ENCODE measurements at regions not wholly inside any gene's neighbourhood (a gene's known extent, or its start where the extent isn't known, plus 50 kb on each side); places are given as distances from the start of the nearest gene placed in this dataset.
A peak's percentile ranks its signal among the peaks of the same experiment; 100 is the strongest.

DNA sequence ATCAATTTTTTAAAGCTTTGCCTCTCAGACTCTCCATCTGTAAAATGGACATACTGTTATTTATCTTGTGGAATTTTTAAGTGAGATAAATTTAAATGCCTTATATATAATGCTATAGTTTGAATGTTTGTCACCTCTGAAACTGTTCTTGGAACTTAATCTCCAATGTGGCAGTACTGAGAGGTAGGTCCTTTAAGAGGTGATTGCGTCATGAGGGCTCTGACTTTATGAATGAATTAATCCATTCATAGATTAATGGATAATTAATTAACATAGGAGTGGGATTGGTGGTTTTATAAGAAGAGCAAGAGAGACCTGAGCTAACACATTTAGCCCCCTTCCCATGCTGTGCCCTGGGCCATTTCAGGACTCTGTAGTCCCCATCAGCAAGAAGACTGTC, 326.3 kb upstream of the TSHZ2 start:
- Mint-ChIP-seq H3K4me1 (no peaks in the 10 kb centered on the region), H3K36me3 (no peaks in the 10 kb centered on the region), H3K27ac (no peak overlapping the region), H3K9me3 (peaks cover 4% of the 10 kb centered on the region), H3K4me3 (no peak overlapping the region), H3K27me3 (no peaks in the 10 kb centered on the region)
- ATAC-seq: no peak

DNA sequence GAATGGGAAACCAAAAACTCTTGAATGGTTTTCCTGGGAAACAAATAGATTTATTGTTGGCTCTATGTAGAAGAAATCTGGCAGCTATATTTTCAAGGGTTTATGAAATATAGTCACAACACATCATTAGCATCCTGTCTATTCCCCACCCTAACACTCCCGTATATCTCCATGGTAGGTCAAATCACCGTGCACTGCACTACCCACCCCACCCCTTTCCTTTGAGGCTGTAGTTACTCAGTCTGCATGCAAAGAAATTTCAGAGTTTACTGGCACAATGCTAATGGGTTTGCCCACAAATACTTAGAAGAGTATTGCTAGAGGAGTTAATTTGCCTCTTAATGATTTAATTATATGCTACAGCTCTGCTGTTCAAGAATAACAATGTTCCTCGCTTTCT, 329.1 kb upstream of the TSHZ2 start:
- Mint-ChIP-seq H3K27me3 (no peaks in the 10 kb centered on the region), H3K4me3 (no peak overlapping the region), H3K9me3 (peaks cover 8% of the 10 kb centered on the region), H3K27ac (no peak overlapping the region), H3K36me3 (no peaks in the 10 kb centered on the region), H3K4me1 (no peaks in the 10 kb centered on the region)
- no peak for ATAC-seq

DNA sequence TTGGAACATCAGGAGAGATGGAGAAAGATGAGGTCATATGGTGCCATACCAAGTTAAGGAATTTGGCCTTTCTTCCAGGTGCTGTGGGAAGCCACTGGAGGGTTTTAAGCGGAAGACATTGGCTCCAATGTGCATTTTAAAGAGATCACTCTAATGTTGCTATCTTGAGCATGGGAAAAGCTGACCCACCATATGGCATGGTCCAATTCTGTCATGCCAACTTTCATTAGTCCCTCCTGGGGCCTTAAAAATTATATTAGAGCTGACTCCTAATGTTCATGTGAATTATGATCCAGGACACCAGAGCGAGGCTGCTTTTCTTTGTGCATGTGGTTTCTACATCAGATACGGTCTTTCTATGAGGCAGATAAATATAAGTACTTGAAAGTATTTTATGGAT, 335.0 kb upstream of the TSHZ2 start:
- Mint-ChIP-seq H3K4me1 (no peaks in the 10 kb centered on the region), H3K27me3 (no peaks in the 10 kb centered on the region), H3K27ac (no peak overlapping the region), H3K9me3 (peaks cover 8% of the 10 kb centered on the region), H3K4me3 (no peak overlapping the region), H3K36me3 (no peaks in the 10 kb centered on the region)
- ATAC-seq: no peak

GRCh38 chr20:52631469-52631868, 340.7 kb upstream of the TSHZ2 start:
- Mint-ChIP-seq H3K36me3 (peaks cover 6% of the 10 kb centered on the region), H3K27me3 (no peaks in the 10 kb centered on the region), H3K4me3 (no peak overlapping the region), H3K9me3 (peaks cover 6% of the 10 kb centered on the region), H3K4me1 (no peaks in the 10 kb centered on the region), H3K27ac (no peak overlapping the region)
- ATAC-seq: no peak

DNA sequence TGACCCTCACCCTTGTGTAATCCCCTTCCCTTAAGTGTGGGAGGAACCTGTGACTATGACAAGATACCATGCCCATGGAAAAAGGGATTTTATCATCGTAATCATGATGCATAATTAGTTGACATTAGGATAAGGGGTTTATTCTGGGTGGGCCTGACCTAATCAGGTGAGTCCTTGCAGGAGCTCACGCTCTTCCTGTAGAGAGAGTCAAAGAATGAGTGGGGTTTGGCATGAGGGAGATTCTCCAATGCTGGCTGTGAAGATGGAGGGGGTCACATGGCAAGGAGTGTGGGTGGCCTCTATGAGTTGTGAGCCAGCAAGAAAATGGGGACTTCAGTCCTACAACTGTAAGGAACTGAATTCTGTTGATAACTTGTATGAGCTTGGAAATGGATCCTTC, 342.0 kb upstream of the TSHZ2 start:
- Mint-ChIP-seq H3K27ac (no peak overlapping the region), H3K4me1 (no peaks in the 10 kb centered on the region), H3K27me3 (no peaks in the 10 kb centered on the region), H3K4me3 (no peak overlapping the region), H3K9me3 (peaks cover 6% of the 10 kb centered on the region), H3K36me3 (peaks cover 6% of the 10 kb centered on the region)
- no peak for ATAC-seq

- H3K4me1 Mint-ChIP-seq: peaks cover 5% of the 10 kb centered on the region
- H3K36me3 Mint-ChIP-seq: no peaks in the 10 kb centered on the region
- H3K27ac Mint-ChIP-seq: no peak overlapping the region
- H3K27me3 Mint-ChIP-seq: no peaks in the 10 kb centered on the region
- H3K9me3 Mint-ChIP-seq: no peaks in the 10 kb centered on the region
- no peak overlapping the region for H3K4me3 Mint-ChIP-seq
- no peak for ATAC-seq
Observed at GRCh38 chr20:52624281-52624680, 347.9 kb upstream of the TSHZ2 start.

GRCh38 chr20:52622081-52622480, 350.1 kb upstream of the TSHZ2 start:
- Mint-ChIP-seq H3K9me3 (no peaks in the 10 kb centered on the region), H3K4me3 (no peak overlapping the region), H3K4me1 (peaks cover 5% of the 10 kb centered on the region), H3K27me3 (peaks cover 3% of the 10 kb centered on the region), H3K36me3 (no peaks in the 10 kb centered on the region), H3K27ac (no peak overlapping the region)
- ATAC-seq: no peak

DNA sequence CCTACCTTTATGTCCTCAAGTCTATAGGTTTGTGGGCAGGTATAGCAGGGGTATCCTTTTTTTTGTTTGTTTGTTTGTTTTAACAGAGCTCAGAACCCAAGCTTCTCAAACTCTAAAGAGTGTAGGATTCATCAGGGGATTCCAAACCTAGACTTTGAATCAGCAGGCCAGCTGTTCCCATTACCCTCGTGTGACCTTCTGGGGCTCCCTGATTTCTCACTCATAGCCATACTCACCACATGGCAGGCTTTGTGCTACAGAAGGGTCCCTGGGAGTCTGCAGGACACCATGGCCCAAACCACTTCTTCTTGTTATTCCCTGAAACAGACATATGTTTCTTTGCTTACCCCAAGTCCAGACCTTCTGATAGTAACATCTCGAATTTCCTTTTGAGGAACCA, 350.8 kb upstream of the TSHZ2 start:
- no peaks in the 10 kb centered on the region for H3K36me3 Mint-ChIP-seq
- no peak overlapping the region for H3K27ac Mint-ChIP-seq
- H3K9me3 Mint-ChIP-seq: no peaks in the 10 kb centered on the region
- no peak overlapping the region for H3K4me3 Mint-ChIP-seq
- peaks cover 5% of the 10 kb centered on the region for H3K4me1 Mint-ChIP-seq
- peaks cover 10% of the 10 kb centered on the region for H3K27me3 Mint-ChIP-seq
- peak; percentile 24 for ATAC-seq

DNA sequence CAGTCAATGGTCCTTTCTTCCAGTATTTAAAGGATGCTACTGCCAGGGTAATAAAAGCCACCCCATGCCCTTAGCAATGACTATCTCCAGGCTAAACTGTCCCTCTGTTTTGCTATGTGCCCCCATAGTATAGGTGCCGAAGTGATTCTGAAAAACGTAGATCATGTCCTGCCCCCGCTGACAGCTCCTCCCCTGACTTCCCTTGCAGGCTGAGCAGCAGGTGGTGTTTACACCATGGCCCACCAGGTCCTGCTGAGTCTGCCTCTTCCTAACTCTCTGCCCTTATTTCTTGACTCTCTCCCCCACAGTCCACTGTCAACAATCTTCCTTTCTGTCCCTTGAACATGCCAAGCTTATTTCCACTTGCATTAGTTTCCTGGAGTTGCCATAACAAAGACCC, 352.5 kb upstream of the TSHZ2 start:
- H3K4me1 Mint-ChIP-seq: peaks cover 5% of the 10 kb centered on the region
- no peak overlapping the region for H3K27ac Mint-ChIP-seq
- no peak overlapping the region for H3K4me3 Mint-ChIP-seq
- peaks cover 19% of the 10 kb centered on the region for H3K27me3 Mint-ChIP-seq
- H3K36me3 Mint-ChIP-seq: no peaks in the 10 kb centered on the region
- no peak for ATAC-seq
- H3K9me3 Mint-ChIP-seq: no peaks in the 10 kb centered on the region

DNA sequence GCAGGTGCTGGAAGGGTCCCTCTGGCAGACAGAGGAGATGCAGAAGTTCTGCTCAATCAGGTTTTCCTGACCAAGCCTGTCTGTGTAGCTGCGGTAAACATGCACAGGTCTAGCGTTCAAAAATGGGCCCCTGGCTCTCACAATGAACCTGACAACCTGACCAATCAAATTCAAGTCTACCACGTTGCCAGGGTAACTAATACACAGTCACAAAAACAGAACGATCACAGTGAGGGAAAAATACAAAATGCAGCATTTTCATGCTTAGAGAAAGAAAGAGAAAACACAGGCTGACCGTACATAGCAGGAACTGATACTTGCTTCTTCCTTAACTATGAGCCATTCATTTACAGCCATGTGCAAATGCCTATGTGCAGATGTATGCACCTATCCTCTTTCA, 353.1 kb upstream of the TSHZ2 start:
- peaks cover 19% of the 10 kb centered on the region for H3K27me3 Mint-ChIP-seq
- no peak overlapping the region for H3K27ac Mint-ChIP-seq
- no peak for ATAC-seq
- peaks cover 5% of the 10 kb centered on the region for H3K4me1 Mint-ChIP-seq
- no peaks in the 10 kb centered on the region for H3K36me3 Mint-ChIP-seq
- no peaks in the 10 kb centered on the region for H3K9me3 Mint-ChIP-seq
- H3K4me3 Mint-ChIP-seq: no peak overlapping the region

DNA sequence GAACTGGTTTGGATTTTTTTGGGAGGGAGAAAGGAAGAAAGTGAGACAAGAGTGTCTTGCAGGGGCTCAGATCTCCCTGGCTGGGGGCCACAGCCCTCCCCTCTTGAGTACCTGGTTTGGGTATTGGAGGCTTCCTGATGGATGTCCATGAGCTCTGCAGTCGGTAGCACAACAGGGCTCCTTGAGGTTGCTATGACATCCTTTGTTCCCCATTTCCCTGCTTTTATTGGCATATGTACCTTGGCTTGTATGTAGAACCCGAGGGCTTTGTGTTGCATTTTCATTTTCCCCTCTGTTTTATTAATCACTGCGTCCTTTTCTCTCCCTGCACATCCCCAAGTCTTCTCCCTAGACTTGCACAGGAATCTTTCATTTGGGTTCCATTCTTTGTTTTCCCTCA, 355.5 kb upstream of the TSHZ2 start:
- H3K27me3 Mint-ChIP-seq: peaks cover 19% of the 10 kb centered on the region
- H3K9me3 Mint-ChIP-seq: peaks cover 2% of the 10 kb centered on the region
- no peak overlapping the region for H3K27ac Mint-ChIP-seq
- peaks cover 5% of the 10 kb centered on the region for H3K4me1 Mint-ChIP-seq
- no peak overlapping the region for H3K4me3 Mint-ChIP-seq
- ATAC-seq: no peak
- H3K36me3 Mint-ChIP-seq: no peaks in the 10 kb centered on the region

DNA sequence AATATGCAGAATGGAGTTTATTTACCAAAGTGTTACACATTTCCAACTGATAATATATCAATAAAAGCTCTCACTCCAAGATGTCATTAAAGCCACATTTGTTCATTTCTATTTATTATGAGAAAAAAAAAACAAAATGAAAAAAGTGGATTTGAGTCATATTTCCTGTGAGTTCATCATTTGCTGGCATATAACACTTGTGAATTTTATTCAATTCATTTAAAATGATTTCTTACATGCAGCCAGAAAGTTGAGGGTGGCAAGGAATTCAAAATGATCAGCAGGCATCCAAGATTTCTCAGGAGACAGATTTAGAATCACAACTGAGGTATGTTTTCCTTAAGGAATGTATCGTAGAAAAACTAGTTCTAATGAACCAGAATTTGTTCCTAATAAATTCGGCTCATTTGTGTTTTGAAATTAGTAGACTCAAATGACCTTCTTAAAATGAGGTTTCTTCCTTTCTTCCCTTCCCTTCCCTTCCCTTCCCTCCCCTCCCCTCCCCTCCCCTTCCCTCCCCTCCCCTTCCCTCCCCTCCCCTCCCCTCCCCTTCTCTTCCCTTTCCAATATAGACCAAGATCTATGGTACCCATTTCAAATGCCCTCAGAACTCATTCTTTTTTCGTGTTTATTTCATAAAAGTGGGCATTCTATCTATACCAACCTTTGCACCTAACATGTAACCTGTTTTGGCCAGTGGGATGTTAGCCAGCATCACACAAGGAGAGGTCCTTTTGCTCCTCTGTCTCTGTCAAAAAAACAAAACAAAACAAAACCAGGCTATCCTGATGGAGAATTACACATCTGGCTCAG, 357.9 kb upstream of the TSHZ2 start:
- no peak overlapping the region for H3K27ac Mint-ChIP-seq
- no peak overlapping the region for H3K4me3 Mint-ChIP-seq
- H3K4me1 Mint-ChIP-seq: no peaks in the 10 kb centered on the region
- no peak for ATAC-seq
- peaks cover 11% of the 10 kb centered on the region for H3K9me3 Mint-ChIP-seq
- H3K27me3 Mint-ChIP-seq: peaks cover 19% of the 10 kb centered on the region
- no peaks in the 10 kb centered on the region for H3K36me3 Mint-ChIP-seq

DNA sequence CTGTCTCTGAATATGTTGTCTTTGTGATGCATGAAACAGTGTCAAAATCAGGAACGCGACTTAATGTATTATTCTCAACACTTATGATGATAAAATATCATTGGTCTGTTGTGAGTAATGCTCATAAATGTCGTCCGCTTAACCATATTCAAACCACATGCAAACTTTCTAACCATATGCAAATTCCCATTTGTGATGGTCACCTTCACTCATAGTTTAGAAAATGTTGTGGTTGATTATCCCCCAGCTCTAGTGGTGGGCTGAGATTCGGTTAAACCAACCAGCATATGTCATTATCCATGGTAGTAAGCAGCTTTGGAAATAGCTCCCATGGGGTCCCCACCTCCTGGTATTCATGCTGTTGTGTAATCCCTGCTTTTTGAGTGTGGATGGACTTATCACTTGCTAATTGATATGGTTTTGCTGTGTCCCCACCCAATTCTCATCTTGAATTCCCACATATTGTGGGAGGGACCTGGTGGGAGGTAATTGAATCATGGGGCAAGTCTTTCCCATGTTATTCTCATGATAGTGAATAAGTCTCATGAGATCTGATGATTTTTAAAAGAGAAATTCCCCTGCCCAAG, 360.0 kb upstream of the TSHZ2 start:
- ATAC-seq: no peak
- H3K4me1 Mint-ChIP-seq: no peaks in the 10 kb centered on the region
- H3K27ac Mint-ChIP-seq: no peak overlapping the region
- peaks cover 11% of the 10 kb centered on the region for H3K9me3 Mint-ChIP-seq
- peaks cover 16% of the 10 kb centered on the region for H3K27me3 Mint-ChIP-seq
- no peaks in the 10 kb centered on the region for H3K36me3 Mint-ChIP-seq
- no peak overlapping the region for H3K4me3 Mint-ChIP-seq

DNA sequence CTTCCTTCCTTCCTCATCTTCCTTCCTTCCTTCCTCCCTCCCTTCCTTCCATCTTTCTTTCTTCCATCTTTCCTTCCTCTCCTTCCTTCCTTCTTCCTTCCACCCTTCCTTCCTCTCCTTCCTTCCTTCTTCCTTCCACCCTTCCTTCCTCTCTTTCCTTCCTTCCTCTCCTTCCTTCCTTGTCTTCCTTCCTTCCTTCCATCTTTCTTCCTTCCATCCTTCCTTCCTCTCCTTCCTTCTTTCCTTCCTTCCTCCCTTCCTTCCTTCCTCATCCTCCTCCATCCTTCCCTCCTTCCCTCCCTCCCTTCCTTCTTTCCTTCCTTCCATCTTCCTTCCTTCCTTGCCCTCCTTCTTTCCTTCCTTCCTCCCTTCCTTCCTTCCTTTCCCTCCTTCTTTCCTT, 361.4 kb upstream of the TSHZ2 start:
- peak overlapping the region; percentile 51 for H3K27ac Mint-ChIP-seq
- H3K4me1 Mint-ChIP-seq: no peaks in the 10 kb centered on the region
- H3K4me3 Mint-ChIP-seq: no peak overlapping the region
- ATAC-seq: no peak
- H3K27me3 Mint-ChIP-seq: peaks cover 2% of the 10 kb centered on the region
- peaks cover 11% of the 10 kb centered on the region for H3K9me3 Mint-ChIP-seq
- no peaks in the 10 kb centered on the region for H3K36me3 Mint-ChIP-seq

GRCh38 chr20:52601295-52601971, 370.7 kb upstream of the TSHZ2 start:
- H3K4me1 Mint-ChIP-seq: no peaks in the 10 kb centered on the region
- ATAC-seq: no peak
- H3K27me3 Mint-ChIP-seq: no peaks in the 10 kb centered on the region
- no peak overlapping the region for H3K27ac Mint-ChIP-seq
- H3K36me3 Mint-ChIP-seq: no peaks in the 10 kb centered on the region
- no peak overlapping the region for H3K4me3 Mint-ChIP-seq
- peaks cover 7% of the 10 kb centered on the region for H3K9me3 Mint-ChIP-seq

DNA sequence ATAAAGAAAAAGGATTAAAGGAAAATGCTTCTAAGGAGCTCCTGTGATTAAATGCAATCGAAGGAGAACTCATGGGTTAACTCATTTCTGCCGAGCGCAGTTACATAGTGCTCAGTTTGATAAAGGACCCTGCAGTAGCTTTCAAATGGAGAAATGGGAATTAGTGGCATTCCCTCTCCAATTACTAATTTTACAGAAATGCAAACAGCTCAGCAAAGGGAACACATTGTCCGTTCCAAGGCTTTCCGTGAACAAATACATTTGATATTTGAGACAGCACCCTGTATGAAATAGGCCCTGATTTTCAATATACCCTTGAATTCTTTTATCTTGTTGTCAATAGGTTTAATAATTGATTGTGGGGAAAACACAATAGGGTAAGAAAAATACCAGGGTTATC, 375.9 kb upstream of the TSHZ2 start:
- Mint-ChIP-seq H3K9me3 (peaks cover 3% of the 10 kb centered on the region), H3K27ac (no peak overlapping the region), H3K4me3 (no peak overlapping the region), H3K36me3 (no peaks in the 10 kb centered on the region), H3K27me3 (no peaks in the 10 kb centered on the region), H3K4me1 (no peaks in the 10 kb centered on the region)
- no peak for ATAC-seq

Data from stimulated activated memory B cell treated with anti-CD40 and anti-IgM and Interleukin-4, amounts not matched to agents 10 μg/mL and 1 μg/mL and 100 μg/mL, for 72 hours (primary cell).